SK-N-MC (cell line): ENCODE measurements at regions not wholly inside any gene's neighbourhood (a gene's known extent, or its start where the extent isn't known, plus 50 kb on each side); places are given as distances from the start of the nearest gene placed in this dataset.

Experiments used
- EZH2 ChIP-seq: fragments of 200-600 bp; sonication (generic); IDR thresholded peaks from one replicate; pipeline ENCODE4 v1.6.1; 2017; ENCODE audit warnings: antibody characterized with exemption
- FOXP2 ChIP-seq: optimal IDR thresholded peaks from 2 replicates; pipeline ENCODE3; 2011; ENCODE audit warnings: mild to moderate bottlenecking, moderate library complexity; ENCODE audit not compliant: insufficient read depth; ENCODE audit errors: extremely low read length, control extremely low read depth

DNA sequence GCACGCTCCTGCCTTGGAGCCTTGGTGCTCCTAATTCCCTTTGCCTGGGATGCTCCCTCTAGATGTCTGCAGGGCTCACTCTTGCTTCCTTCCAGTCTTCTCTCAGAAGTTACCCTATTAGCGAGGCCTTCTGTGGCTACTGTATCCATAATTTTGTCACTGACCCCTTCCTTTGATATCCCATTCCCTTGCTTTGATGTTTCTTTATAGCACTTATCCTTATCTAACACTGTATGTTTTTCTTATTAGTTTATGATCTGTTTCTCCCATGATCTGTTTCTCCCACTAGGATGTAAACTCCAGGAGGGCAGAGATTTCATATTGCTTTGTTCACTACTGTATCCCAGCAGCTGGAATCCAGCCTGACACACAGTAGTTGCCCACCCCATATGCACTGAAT lies 263.4 kb downstream of the FOXD2 start:
- TF ChIP-seq EZH2 (no peak), FOXP2 (no peak)
